ENCODE measurements at regions not wholly inside any gene's neighbourhood (a gene's known extent, or its start where the extent isn't known, plus 50 kb on each side); places are given as distances from the start of the nearest gene placed in this dataset.
"Not testable (repeated sequence)": the region's sequence is repeated elsewhere in the genome, so short reads cannot be mapped to it uniquely, and the experiment has no call there.

- DNase-seq: not testable (repeated sequence)
These were observed 250.6 kb downstream of the MFSD1 start for GRCh38 chr3:159052494-159052893.

GRCh38 chr3:159057621-159058020 lies 255.8 kb downstream of the MFSD1 start:
- no peak for DNase-seq

GRCh38 chr3:159058859-159059258 lies 257.0 kb downstream of the MFSD1 start:
- DNase-seq: no peak

- no peak for DNase-seq
These were observed 257.5 kb downstream of the MFSD1 start for GRCh38 chr3:159059395-159059794.

GRCh38 chr3:159062734-159063410 lies 261.0 kb downstream of the MFSD1 start:
- no peak for DNase-seq

- no peak for DNase-seq
These were observed 267.2 kb downstream of the MFSD1 start, which contains the start of gene IQCJ for GRCh38 chr3:159069091-159069490. TSS of gene IQCJ (plus strand) at chr3:159069319.

- DNase-seq: no peak
These were observed 268.1 kb downstream of the MFSD1 start for GRCh38 chr3:159069866-159070425.

- DNase-seq: no peak
These were observed 273.2 kb downstream of the MFSD1 start for GRCh38 chr3:159074756-159075701.

- DNase-seq: no peak
These were observed 276.0 kb downstream of the MFSD1 start for GRCh38 chr3:159077860-159078259.

GRCh38 chr3:159080256-159080655 lies 278.4 kb downstream of the MFSD1 start:
- DNase-seq: no peak

- DNase-seq: no peak
These were observed 279.0 kb downstream of the MFSD1 start for GRCh38 chr3:159080821-159081220.

GRCh38 chr3:159082519-159082918 lies 280.7 kb downstream of the MFSD1 start:
- DNase-seq: no peak

- no peak for DNase-seq
These were observed 290.1 kb downstream of the MFSD1 start for GRCh38 chr3:159091936-159092335.

GRCh38 chr3:159102001-159102400 lies 300.1 kb downstream of the MFSD1 start:
- no peak for DNase-seq

GRCh38 chr3:159112724-159113123 lies 310.9 kb downstream of the MFSD1 start:
- no peak for DNase-seq

GRCh38 chr3:159113221-159113875 lies 311.5 kb downstream of the MFSD1 start:
- DNase-seq: no peak

GRCh38 chr3:159114582-159114981 lies 312.7 kb downstream of the MFSD1 start:
- DNase-seq: no peak

GRCh38 chr3:159123877-159124276 lies 322.0 kb downstream of the MFSD1 start:
- no peak for DNase-seq

- no peak for DNase-seq
These were observed 324.6 kb downstream of the MFSD1 start for GRCh38 chr3:159126261-159127020.

GRCh38 chr3:159127021-159127392 lies 325.2 kb downstream of the MFSD1 start:
- DNase-seq: no peak

- DNase-seq: no peak
These were observed 326.8 kb downstream of the MFSD1 start for GRCh38 chr3:159128628-159129027.

- peak; percentile 4 for DNase-seq
These were observed 328.3 kb downstream of the MFSD1 start for GRCh38 chr3:159130108-159130507.

Data from midbrain (tissue), 1 donor.